ENCODE measurements at regions not wholly inside any gene's neighbourhood (a gene's known extent, or its start where the extent isn't known, plus 50 kb on each side); places are given as distances from the start of the nearest gene placed in this dataset.

GRCh38 chr12:28925719-28926376 is 223.2 kb upstream of the FAR2 start:
- Histone ChIP-seq H3K36me3 (ENCODE audit: control insufficient read depth, insufficient read depth, low read length) (no peaks in the 10 kb centered on the region), H3K4me3 (ENCODE audit: low read depth, low read length) (no peak overlapping the region), H3K27me3 (ENCODE audit: control insufficient read depth, insufficient read depth, low read length) (no peaks in the 10 kb centered on the region)
- FAIRE-seq (no peak), DNase-seq (ENCODE audit: low read depth) (no peak)
- no peak for TF ChIP-seq CTCF (IDR thresholded peaks at IDR 0.05; ENCODE audit: insufficient read depth, low read length, severe bottlenecking)

DNA sequence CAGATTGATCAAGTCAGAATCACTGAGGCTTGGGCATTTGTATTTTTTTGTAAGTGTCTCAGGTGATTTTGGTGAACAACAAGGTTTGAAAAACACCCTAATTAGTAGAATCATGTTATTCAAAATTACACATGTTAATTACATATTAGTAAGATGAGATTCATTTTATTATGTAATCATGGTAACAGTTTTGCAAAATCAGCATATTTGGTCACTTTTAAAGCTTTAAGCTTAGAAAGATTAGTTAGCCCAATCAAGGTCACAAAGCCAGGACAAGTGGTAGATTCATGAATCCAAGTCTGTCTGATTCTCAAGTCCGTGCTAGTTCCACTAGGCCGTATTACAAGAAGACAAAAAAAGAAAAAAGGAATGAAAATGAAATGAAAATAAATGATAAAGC is 218.4 kb upstream of the FAR2 start:
- TF ChIP-seq CTCF (IDR thresholded peaks at IDR 0.05; ENCODE audit: insufficient read depth, low read length, severe bottlenecking): no peak
- DNase-seq (ENCODE audit: low read depth) (no peak), FAIRE-seq (no peak)
- Histone ChIP-seq H3K4me3 (ENCODE audit: low read depth, low read length) (no peak overlapping the region), H3K27me3 (ENCODE audit: control insufficient read depth, insufficient read depth, low read length) (no peaks in the 10 kb centered on the region), H3K36me3 (ENCODE audit: control insufficient read depth, insufficient read depth, low read length) (no peaks in the 10 kb centered on the region)

DNA sequence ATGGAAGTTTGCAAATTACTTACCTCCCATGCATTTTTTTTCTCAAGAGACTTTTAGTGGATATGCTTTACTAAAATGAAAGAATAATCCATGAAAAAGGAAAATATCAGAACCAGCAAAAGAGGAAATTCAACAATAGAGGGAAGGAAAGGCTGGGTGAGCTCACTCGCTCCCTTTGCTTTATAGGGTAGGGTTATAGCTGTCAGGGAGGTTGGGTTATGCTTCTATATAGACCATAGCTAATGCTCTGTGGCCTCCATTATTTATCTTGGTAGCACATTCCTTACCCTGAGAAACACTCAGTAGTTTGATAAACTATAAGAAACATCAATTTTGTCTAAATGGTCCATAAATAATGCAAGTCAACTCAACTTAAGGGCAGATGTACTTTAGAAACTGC is 215.9 kb upstream of the FAR2 start:
- no peaks in the 10 kb centered on the region for H3K27me3 ChIP-seq (ENCODE audit: control insufficient read depth, insufficient read depth, low read length)
- no peak for TF ChIP-seq CTCF (IDR thresholded peaks at IDR 0.05; ENCODE audit: insufficient read depth, low read length, severe bottlenecking)
- no peaks in the 10 kb centered on the region for H3K36me3 ChIP-seq (ENCODE audit: control insufficient read depth, insufficient read depth, low read length)
- FAIRE-seq (no peak), DNase-seq (ENCODE audit: low read depth) (no peak)
- no peak overlapping the region for H3K4me3 ChIP-seq (ENCODE audit: low read depth, low read length)

DNA sequence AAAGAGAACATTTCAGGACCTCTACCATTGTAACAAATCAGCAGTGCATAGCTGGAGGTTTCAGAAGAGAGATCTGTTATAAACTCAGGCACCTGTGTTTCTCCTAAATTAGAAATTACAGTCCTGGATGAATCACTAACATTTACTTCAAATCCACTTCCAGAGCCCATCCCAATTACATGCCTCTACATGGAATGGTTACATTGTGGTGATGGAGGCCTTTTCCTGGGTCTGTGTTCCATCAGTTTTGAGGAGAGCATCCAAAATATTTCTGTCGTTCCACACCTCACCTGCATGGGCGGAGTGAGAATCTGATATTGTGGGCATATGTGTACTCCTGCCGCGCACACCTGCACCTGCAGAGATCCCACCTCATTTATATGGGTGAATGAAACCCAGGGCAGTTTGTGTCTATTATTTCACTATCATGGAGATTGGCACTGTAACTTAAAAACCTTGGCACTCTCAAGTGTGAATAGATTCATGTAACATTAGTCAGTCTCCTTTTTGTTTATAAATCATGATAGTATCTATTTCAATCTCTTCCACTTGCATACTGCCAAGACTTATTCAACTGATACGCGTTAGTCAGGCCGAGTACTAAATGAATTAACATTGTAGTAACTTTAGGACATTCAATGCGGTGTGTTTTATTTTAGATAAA is 215.1 kb upstream of the FAR2 start:
- H3K36me3 ChIP-seq (ENCODE audit: control insufficient read depth, insufficient read depth, low read length): no peaks in the 10 kb centered on the region
- DNase-seq (ENCODE audit: low read depth): peak; percentile 62
- no peaks in the 10 kb centered on the region for H3K27me3 ChIP-seq (ENCODE audit: control insufficient read depth, insufficient read depth, low read length)
- TF ChIP-seq CTCF (IDR thresholded peaks at IDR 0.05; ENCODE audit: insufficient read depth, low read length, severe bottlenecking): no peak
- H3K4me3 ChIP-seq (ENCODE audit: low read depth, low read length): no peak overlapping the region
- no peak for FAIRE-seq

DNA sequence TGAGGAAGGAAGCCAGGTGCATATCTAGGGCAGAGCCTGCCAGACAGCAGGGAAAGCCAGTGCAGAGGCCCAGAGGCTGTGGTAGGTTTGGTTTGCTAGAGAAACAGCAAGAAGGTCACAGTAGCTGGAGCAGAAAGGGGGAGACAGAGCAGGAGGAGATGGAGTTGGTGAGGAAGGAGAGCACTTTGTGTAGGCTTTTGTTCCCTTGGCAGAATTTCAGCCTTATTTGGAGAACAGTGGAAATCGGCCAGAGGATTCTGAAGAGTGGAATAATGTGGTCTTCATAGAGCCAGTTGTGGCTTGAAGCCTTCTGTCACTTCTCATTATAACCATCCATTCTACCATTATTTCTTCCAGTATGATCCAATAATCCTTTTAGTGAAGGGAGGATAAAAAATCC is 212.9 kb upstream of the FAR2 start:
- H3K36me3 ChIP-seq (ENCODE audit: control insufficient read depth, insufficient read depth, low read length): no peaks in the 10 kb centered on the region
- FAIRE-seq: peak; percentile 40
- TF ChIP-seq CTCF (IDR thresholded peaks at IDR 0.05; ENCODE audit: insufficient read depth, low read length, severe bottlenecking): no peak
- no peak overlapping the region for H3K4me3 ChIP-seq (ENCODE audit: low read depth, low read length)
- no peaks in the 10 kb centered on the region for H3K27me3 ChIP-seq (ENCODE audit: control insufficient read depth, insufficient read depth, low read length)
- no peak for DNase-seq (ENCODE audit: low read depth)

GRCh38 chr12:28936711-28937110 is 212.4 kb upstream of the FAR2 start:
- Histone ChIP-seq H3K27me3 (ENCODE audit: control insufficient read depth, insufficient read depth, low read length) (no peaks in the 10 kb centered on the region), H3K4me3 (ENCODE audit: low read depth, low read length) (no peak overlapping the region), H3K36me3 (ENCODE audit: control insufficient read depth, insufficient read depth, low read length) (no peaks in the 10 kb centered on the region)
- FAIRE-seq: no peak
- no peak for TF ChIP-seq CTCF (IDR thresholded peaks at IDR 0.05; ENCODE audit: insufficient read depth, low read length, severe bottlenecking)
- no peak for DNase-seq (ENCODE audit: low read depth)

Measured in bronchial epithelial cell (primary cell).